Gastrocnemius medialis (tissue), 4 donors: ENCODE measurements at regions not wholly inside any gene's neighbourhood (a gene's known extent, or its start where the extent isn't known, plus 50 kb on each side); places are given as distances from the start of the nearest gene placed in this dataset.
A peak's percentile ranks its signal among the peaks of the same experiment; 100 is the strongest.

ENCODE experiments used
- POLR2A ChIP-seq, 2 donors: fragments of 450-650 bp; IDR thresholded peaks; one replicate each; pipeline ENCODE4 v1.6.1; 2017; ENCODE audit warnings: antibody characterized with exemption in 2 of 2, mild to moderate bottlenecking in 2 of 2, moderate library complexity in 2 of 2
- TF ChIP-seq, protein P1 (sequence below), 5 experiments: fragments of 450-650 bp in 3 of 5; fragments of 200-600 bp in 2 of 5; sonication (generic) in 2 of 5; IDR thresholded peaks in 4 of 5; conservative IDR thresholded peaks in 1 of 5; 1 replicate in 4 of 5; 2 replicates in 1 of 5; pipeline ENCODE4 v1.5.1; 2016 to 2019; ENCODE audit warnings: antibody characterized with exemption in 5 of 5, mild to moderate bottlenecking in 3 of 5, moderate library complexity in 3 of 5

DNA sequence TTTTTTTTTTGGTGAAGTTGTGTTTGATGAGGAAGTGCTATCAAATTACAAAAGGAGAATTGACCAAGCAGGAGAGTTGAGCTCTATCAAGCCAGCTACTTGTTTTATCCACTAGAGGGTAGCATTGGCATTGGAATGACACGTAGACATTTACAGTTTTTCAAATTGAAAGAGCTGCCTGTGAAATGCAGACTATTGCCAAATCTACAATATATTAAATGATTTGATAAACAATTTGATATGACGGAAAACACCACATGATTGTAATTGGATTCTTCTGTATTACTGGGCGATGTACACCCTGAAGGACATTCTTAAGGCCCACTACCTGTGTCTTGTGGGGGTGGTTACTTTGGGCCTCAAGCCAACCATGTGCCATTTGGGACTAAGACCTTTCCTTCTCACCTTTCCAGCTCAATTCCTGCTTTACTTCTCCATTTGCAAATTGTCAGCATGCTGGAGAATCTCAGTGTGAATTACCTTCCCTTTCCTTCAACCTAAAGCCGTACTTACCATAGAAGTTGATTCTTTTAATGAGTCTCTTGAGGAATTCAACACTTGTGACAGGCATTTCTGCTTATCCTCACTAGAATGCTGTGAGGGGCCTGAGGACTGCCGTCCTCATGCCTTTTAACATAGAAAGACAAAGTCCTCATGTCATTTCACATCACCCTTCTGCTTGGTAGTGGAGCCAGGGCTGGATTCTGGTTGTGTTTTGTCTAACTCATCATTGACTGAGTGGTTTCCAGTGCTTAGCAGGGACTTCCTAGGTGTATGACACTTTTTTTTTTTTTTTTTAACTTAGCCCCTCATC is 134.8 kb upstream of the THUMPD2 start:
- TF ChIP-seq, protein P1, sequence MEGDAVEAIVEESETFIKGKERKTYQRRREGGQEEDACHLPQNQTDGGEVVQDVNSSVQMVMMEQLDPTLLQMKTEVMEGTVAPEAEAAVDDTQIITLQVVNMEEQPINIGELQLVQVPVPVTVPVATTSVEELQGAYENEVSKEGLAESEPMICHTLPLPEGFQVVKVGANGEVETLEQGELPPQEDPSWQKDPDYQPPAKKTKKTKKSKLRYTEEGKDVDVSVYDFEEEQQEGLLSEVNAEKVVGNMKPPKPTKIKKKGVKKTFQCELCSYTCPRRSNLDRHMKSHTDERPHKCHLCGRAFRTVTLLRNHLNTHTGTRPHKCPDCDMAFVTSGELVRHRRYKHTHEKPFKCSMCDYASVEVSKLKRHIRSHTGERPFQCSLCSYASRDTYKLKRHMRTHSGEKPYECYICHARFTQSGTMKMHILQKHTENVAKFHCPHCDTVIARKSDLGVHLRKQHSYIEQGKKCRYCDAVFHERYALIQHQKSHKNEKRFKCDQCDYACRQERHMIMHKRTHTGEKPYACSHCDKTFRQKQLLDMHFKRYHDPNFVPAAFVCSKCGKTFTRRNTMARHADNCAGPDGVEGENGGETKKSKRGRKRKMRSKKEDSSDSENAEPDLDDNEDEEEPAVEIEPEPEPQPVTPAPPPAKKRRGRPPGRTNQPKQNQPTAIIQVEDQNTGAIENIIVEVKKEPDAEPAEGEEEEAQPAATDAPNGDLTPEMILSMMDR (IDR thresholded peaks at IDR 0.05 in 4 of 5, conservative IDR thresholded peaks at IDR 0.05 in 1 of 5): peak; percentile 39 to 77 (median 59)
- TF ChIP-seq POLR2A (IDR thresholded peaks at IDR 0.05): no peak
